ENCODE measurements at regions not wholly inside any gene's neighbourhood (a gene's known extent, or its start where the extent isn't known, plus 50 kb on each side); places are given as distances from the start of the nearest gene placed in this dataset.
"Not testable (repeated sequence)": the region's sequence is repeated elsewhere in the genome, so short reads cannot be mapped to it uniquely, and the experiment has no call there.

DNA sequence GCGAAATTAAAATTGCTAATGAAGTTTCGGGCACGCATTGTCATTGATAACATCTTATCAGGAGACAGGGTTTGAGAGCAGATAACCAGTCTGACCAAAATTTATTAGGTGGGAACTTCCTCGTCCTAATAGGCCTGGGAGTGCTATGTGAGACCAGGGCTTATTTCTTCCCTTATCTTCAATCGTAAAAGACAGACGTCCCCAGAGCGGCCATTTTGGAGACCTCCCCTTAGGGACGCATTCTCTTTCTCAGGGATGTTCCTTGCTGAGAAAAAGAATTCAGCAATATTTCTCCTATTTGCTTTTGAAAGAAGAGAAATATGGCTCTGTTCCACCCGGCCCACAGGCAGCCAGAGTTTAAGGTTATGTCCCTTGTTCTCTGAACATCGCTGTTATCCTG is 184.7 kb downstream of the OSTF1 start:
- TF ChIP-seq POLR2AphosphoS5, POLR2A (IDR thresholded peaks at IDR 0.05; ENCODE audit: low read depth, low read length): not testable (repeated sequence)

Data from GM12891 (cell line).